GM06990 (cell line): ENCODE measurements at regions not wholly inside any gene's neighbourhood (a gene's known extent, or its start where the extent isn't known, plus 50 kb on each side); places are given as distances from the start of the nearest gene placed in this dataset.
"Not testable (repeated sequence)": the region's sequence is repeated elsewhere in the genome, so short reads cannot be mapped to it uniquely, and the experiment has no call there.

Experiments used
- DNase-seq: peaks from one replicate; pipeline ENCODE4 v3.0.0-alpha.2; 2011; ENCODE audit not compliant: insufficient read length; ENCODE audit errors: extremely low read depth
- H3K27me3 ChIP-seq: replicated peaks from 2 replicates; pipeline ENCODE4 v1.6.0; 2011; ENCODE audit warnings: low read length; ENCODE audit not compliant: control insufficient read depth, insufficient read depth
- H3K36me3 ChIP-seq: 2 replicates; pipeline ENCODE4 v1.5.1; 2011; ENCODE audit warnings: low read length; ENCODE audit not compliant: control insufficient read depth, insufficient read depth
- H3K4me3 ChIP-seq: replicated peaks from 2 replicates; pipeline ENCODE4 v1.5.1; 2011; ENCODE audit warnings: low read depth, mild to moderate bottlenecking, control low read depth, low read length
- TF ChIP-seq, protein P1 (sequence below): IDR thresholded peaks from 2 replicates; pipeline ENCODE4 v1.5.1; 2011; ENCODE audit warnings: low read length, control low read depth, mild to moderate bottlenecking, inconsistent platforms; ENCODE audit not compliant: insufficient read depth, poor library complexity, severe bottlenecking

GRCh38 chr5:54795284-54795683 lies 190.1 kb downstream of the ESM1 start:
- TF ChIP-seq, protein P1, sequence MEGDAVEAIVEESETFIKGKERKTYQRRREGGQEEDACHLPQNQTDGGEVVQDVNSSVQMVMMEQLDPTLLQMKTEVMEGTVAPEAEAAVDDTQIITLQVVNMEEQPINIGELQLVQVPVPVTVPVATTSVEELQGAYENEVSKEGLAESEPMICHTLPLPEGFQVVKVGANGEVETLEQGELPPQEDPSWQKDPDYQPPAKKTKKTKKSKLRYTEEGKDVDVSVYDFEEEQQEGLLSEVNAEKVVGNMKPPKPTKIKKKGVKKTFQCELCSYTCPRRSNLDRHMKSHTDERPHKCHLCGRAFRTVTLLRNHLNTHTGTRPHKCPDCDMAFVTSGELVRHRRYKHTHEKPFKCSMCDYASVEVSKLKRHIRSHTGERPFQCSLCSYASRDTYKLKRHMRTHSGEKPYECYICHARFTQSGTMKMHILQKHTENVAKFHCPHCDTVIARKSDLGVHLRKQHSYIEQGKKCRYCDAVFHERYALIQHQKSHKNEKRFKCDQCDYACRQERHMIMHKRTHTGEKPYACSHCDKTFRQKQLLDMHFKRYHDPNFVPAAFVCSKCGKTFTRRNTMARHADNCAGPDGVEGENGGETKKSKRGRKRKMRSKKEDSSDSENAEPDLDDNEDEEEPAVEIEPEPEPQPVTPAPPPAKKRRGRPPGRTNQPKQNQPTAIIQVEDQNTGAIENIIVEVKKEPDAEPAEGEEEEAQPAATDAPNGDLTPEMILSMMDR, result no peak
- DNase-seq, result no peak
- no peaks in the 10 kb centered on the region for H3K36me3 ChIP-seq
- no peak overlapping the region for H3K4me3 ChIP-seq
- no peaks in the 10 kb centered on the region for H3K27me3 ChIP-seq

GRCh38 chr5:54794135-54794975 lies 191.0 kb downstream of the ESM1 start:
- TF ChIP-seq, protein P1, result no peak
- DNase-seq, result no peak
- Histone ChIP-seq H3K4me3 (no peak overlapping the region), H3K36me3 (no peaks in the 10 kb centered on the region), H3K27me3 (no peaks in the 10 kb centered on the region)

GRCh38 chr5:54793468-54794134 lies 191.8 kb downstream of the ESM1 start:
- Histone ChIP-seq H3K4me3 (no peak overlapping the region), H3K36me3 (no peaks in the 10 kb centered on the region), H3K27me3 (no peaks in the 10 kb centered on the region)
- DNase-seq, result no peak
- TF ChIP-seq, protein P1, result no peak

- Histone ChIP-seq H3K27me3 (no peaks in the 10 kb centered on the region), H3K36me3 (no peaks in the 10 kb centered on the region), H3K4me3 (no peak overlapping the region)
- TF ChIP-seq, protein P1, result no peak
- DNase-seq, result no peak
Measured at GRCh38 chr5:54792611-54793404, 192.6 kb downstream of the ESM1 start.

DNA sequence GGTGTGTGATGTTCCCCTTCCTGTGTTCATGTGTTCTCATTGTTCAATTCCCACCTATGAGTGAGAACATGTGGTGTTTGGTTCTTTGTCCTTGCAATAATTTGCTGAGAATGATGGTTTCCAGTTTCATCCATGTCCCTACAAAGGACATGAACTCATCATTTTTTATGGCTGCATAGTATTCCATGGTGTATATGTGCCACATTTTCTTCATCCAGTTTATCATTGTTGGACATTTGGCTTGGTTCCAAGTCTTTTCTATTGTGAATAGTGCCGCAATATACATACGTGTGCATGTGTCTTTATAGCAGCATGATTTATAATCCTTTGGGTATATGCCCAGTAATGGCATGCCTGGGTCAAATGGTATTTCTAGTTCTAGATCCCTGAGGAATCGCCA lies 197.5 kb downstream of the ESM1 start:
- DNase-seq, H3K36me3 ChIP-seq, H3K4me3 ChIP-seq, H3K27me3 ChIP-seq: not testable (repeated sequence)
